GM19035 (cell line): ENCODE measurements at regions not wholly inside any gene's neighbourhood (a gene's known extent, or its start where the extent isn't known, plus 50 kb on each side); places are given as distances from the start of the nearest gene placed in this dataset.
"Not testable (repeated sequence)": the region's sequence is repeated elsewhere in the genome, so short reads cannot be mapped to it uniquely, and the experiment has no call there.

Experiments used
- ATAC-seq: cut with Tn5 transposase; IDR thresholded peaks from one replicate; pipeline ENCODE4 v1.9.1; 2021; ENCODE audit not compliant: unreplicated experiment

GRCh38 chr10:3954007-3954406 lies 169.0 kb upstream of the KLF6 start:
- not testable (repeated sequence) for ATAC-seq

DNA sequence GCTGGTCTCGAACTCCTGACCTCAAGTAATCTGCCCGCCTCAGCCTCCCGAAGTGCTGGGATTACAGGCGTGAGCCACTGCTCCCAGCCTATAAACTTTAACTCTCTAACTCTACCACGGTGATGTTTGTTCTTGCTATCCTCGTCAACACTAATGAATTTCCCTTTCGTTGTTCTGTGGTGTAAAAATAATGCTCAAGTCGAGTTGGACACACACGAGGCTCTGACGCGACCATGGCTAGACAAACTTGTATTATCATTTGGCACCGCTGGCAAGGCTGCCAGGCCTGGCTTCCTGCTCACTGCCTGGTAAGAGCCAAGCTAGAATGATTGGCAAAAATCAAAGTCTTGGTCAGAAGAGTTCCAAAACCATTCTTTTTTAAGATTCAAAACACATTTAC lies 167.0 kb upstream of the KLF6 start:
- ATAC-seq = no peak

GRCh38 chr10:3950676-3951275 lies 165.8 kb upstream of the KLF6 start:
- no peak for ATAC-seq

- ATAC-seq = no peak
Measured at GRCh38 chr10:3949711-3950110, 164.7 kb upstream of the KLF6 start.

DNA sequence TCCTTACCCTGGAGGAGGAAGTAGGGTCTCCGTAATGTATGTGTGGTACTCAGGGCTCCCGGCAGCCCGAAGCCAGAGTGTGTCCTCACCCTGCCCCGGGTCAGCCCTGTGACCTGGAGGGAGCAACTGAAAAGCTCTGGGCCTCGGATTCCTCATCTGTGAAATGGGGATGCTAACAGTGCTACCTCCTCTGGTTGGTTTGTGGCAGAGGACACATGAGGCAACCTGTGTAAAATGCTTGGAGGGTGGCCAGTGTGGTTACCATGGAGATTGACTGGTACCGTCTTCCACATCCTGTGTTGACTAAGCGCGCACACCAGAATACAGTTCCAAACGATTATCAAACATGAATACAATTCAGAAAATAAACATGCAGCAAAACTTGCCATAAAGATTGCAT lies 163.8 kb upstream of the KLF6 start:
- no peak for ATAC-seq

GRCh38 chr10:3946234-3947229 lies 161.5 kb upstream of the KLF6 start:
- ATAC-seq = no peak

- no peak for ATAC-seq
Measured at GRCh38 chr10:3945026-3945425, 160.0 kb upstream of the KLF6 start.

DNA sequence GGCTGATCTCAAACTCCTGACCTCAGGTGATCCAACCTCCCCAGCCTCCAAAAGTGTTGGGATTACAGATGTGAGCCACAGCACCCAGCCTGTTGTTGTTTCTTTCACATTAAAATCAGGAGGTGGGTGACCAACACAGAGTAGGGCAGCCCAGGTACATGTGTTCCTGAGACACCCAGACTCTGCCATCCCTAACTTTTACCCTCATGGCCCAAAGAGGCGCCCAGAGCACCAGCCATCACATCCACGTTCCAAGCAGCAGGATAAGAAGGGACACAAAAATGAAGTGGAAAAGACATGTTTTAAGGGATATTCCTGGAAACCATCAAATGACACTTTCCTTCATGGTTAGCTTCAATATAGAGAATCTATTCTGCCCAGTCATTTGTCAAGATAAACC lies 159.6 kb upstream of the KLF6 start:
- ATAC-seq = no peak

- no peak for ATAC-seq
Measured at GRCh38 chr10:3943695-3944257, 158.8 kb upstream of the KLF6 start.

DNA sequence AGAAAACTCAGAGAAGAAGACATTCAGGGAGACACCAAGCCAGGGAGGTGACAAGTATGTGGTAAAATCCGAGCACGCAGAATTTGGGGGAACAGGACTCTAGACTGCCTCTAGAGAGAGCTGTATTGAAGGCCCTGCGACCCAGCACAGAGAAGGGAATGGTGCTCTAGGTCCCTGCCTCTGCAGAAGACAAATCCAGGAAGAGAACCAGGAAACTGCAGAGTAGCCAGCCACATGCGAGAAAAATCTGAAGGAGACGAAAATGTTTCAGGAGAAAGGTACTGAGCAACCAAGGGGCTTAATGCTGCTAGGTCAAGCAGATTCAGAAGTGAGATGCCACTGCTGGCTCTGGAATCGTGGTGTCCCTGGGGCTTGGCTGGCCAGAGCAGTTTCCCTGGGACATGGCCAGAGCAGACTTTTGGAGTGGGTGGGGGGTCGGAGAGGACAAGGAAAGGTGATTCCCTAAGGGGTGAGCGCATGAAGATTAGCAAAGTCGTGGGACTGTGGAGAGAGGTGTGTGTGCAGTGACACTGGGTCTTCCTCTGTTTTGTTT lies 158.0 kb upstream of the KLF6 start:
- ATAC-seq = no peak

DNA sequence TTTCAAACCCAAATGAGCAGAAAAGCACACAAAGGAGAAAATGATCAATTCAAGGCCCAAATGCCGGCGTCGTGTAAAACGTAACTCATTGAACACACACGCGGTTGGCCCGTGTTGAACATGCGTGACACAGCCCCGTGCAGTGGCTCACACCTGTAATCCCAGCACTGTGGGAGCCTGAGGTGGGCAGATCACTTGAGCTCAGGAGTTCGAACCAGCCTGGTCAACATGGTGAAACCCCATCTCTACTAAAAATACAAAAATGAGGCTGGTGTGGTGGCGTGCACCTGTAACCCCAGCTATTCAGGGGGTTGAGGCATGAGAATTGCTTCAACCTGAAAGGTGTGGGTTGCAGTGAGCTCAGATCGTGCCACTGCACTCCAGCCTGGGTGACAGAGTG lies 156.7 kb upstream of the KLF6 start:
- no peak for ATAC-seq

- ATAC-seq = no peak
Measured at GRCh38 chr10:3936422-3937040, 151.5 kb upstream of the KLF6 start.

DNA sequence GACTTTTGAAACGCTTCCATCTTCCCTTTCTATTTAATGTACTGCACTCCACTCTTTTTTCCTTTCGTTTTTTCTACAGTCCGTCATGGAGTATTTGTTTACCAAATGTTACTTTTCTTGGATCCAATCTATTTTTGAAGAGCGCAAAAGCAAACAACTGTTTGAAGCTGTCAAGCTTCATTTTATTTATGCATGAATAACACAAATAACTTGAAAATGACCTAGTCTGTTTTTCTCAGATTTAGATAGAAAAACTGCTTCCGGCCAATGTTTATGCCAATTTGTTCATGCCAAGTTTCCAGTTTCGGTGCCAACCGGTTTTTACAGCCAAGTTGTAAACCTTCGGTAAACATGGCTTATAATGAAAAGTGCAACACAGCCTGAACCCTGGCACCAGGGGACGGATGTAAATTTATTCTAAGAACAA lies 150.9 kb upstream of the KLF6 start:
- no peak for ATAC-seq

- ATAC-seq = peak; percentile 99
Measured at GRCh38 chr10:3935141-3935540, 150.1 kb upstream of the KLF6 start.

GRCh38 chr10:3933733-3934132 lies 148.7 kb upstream of the KLF6 start:
- ATAC-seq = no peak

GRCh38 chr10:3932597-3933375 lies 147.8 kb upstream of the KLF6 start:
- no peak for ATAC-seq

GRCh38 chr10:3931901-3932300 lies 146.9 kb upstream of the KLF6 start:
- ATAC-seq = no peak

DNA sequence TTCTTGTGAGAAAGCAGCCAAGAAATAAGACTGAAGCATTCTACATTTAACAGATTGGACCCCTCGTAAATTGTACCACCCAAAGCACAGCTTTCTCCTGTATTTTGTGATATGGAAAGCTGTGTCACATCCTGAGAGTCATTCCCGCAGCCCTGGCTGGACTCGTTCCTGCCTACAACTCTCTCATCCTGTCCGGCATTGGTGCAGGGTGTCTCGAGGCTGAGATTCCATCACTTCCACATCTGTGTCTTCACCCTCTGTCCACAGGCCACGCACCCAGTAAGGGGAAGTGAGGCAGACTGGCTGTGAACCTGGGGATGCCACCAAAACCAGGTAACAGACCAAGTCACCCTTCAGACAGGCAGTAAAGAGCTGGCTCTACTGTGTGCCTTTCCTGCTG lies 146.2 kb upstream of the KLF6 start:
- no peak for ATAC-seq

DNA sequence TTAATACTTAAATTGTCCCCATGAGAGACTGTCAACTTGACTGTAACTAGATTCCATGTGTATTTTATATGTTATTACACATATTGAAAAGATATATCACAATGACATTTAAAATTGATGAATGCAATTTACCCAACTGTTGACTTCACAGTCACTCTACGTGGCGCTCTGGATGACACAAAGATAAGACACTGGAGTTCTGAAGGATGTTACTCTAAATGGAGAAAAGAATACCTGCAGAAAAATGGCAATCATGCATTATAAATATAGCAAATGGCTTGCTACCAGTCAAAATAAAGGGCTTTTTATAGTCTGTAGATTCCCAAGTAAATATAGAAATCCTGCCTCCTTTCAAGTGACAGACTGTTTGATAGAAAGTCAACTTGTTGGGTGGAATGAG lies 143.6 kb upstream of the KLF6 start:
- ATAC-seq = no peak

GRCh38 chr10:3928078-3928477 lies 143.1 kb upstream of the KLF6 start:
- no peak for ATAC-seq
